MCF 10A (cell line): ENCODE measurements at regions not wholly inside any gene's neighbourhood (a gene's known extent, or its start where the extent isn't known, plus 50 kb on each side); places are given as distances from the start of the nearest gene placed in this dataset.

Experiments used
- BruUV-seq: library from RNA; stranded (reverse); fragments of 400-500 nt; replicated peaks from 2 replicates; lab custom pipeline; 2021; lab: Mats Ljungman, UMichigan
- CTCF ChIA-PET: fragments of 300-600 bp; sonication (Branson Sonifier 250); formaldehyde crosslinking; extraction: SDS; loops from one replicate; lab custom pipeline; 2021; ENCODE audit warnings: antibody characterized with exemption, inconsistent platforms; lab: Yijun Ruan, JAX
- POLR2A ChIA-PET: fragments of 300-600, 350-650 bp; sonication (Branson Sonifier 250); formaldehyde crosslinking; extraction: SDS; loops from one replicate; lab custom pipeline; 2020; ENCODE audit warnings: antibody characterized with exemption, inconsistent platforms; lab: Yijun Ruan, JAX
- DNase-seq: peaks from one replicate; pipeline ENCODE4 v3.0.0-alpha.2; 2018; ENCODE audit not compliant: unreplicated experiment
- H3K27ac Mint-ChIP-seq: one replicate; pipeline ENCODE4 v1.8.0; 2022; ENCODE audit warnings: mild to moderate bottlenecking, low read depth, mixed read lengths; ENCODE audit not compliant: unreplicated experiment
- H3K27me3 Mint-ChIP-seq: one replicate; pipeline ENCODE4 v1.8.0; 2022; ENCODE audit warnings: mixed read lengths; ENCODE audit not compliant: insufficient read depth, unreplicated experiment
- H3K36me3 Mint-ChIP-seq: one replicate; pipeline ENCODE4 v1.8.0; 2022; ENCODE audit warnings: mild to moderate bottlenecking, moderate library complexity, mixed read lengths; ENCODE audit not compliant: insufficient read depth, unreplicated experiment
- H3K4me1 Mint-ChIP-seq: one replicate; pipeline ENCODE4 v1.8.0; 2022; ENCODE audit warnings: mixed read lengths; ENCODE audit not compliant: insufficient read depth, unreplicated experiment
- H3K4me3 Mint-ChIP-seq: one replicate; pipeline ENCODE4 v1.8.0; 2022; ENCODE audit warnings: mild to moderate bottlenecking, moderate library complexity, mixed read lengths; ENCODE audit not compliant: unreplicated experiment
- H3K9me3 Mint-ChIP-seq: one replicate; pipeline ENCODE4 v1.8.0; 2022; ENCODE audit warnings: mixed read lengths; ENCODE audit not compliant: unreplicated experiment
- intact Hi-C: fragments of 100-400 bp; cut with micrococcal nuclease; formaldehyde crosslinking; loops from 2 replicates; pipeline ENCODE4 v1.14.1; 2022
- TF ChIP-seq, protein P1 (sequence below): fragments of 200-600 bp; IDR thresholded peaks from one replicate; pipeline ENCODE4 v1.8.0; 2022; ENCODE audit warnings: antibody characterized with exemption, mild to moderate bottlenecking; ENCODE audit not compliant: unreplicated experiment

DNA sequence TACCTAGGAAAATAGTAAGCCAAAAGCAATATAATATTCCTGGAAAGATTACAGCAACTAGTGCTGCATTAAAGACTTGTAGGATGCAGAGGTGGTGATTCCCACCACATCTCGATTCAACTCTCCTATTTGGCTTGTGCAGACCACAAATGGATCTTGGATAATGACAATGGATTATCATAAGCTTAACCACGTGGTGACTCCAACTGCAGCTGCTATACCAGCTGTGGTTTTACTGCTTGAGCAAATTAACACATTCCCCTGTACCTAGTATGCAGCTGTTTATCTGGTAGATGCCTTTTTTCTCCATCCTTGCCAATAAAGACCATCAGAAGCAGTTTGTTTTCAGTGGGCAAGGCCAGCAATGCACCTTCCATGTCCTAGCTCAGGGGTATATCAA is 542.7 kb upstream of the ADGRL4 start:
- ChIA-PET POLR2A (no interaction called here), CTCF (no interaction called here)
- H3K9me3 Mint-ChIP-seq = no peaks in the 10 kb centered on the region
- H3K36me3 Mint-ChIP-seq = no peaks in the 10 kb centered on the region
- H3K4me3 Mint-ChIP-seq = no peak overlapping the region
- no TSS peak for BruUV-seq
- no peaks in the 10 kb centered on the region for H3K4me1 Mint-ChIP-seq
- TF ChIP-seq, protein P1, sequence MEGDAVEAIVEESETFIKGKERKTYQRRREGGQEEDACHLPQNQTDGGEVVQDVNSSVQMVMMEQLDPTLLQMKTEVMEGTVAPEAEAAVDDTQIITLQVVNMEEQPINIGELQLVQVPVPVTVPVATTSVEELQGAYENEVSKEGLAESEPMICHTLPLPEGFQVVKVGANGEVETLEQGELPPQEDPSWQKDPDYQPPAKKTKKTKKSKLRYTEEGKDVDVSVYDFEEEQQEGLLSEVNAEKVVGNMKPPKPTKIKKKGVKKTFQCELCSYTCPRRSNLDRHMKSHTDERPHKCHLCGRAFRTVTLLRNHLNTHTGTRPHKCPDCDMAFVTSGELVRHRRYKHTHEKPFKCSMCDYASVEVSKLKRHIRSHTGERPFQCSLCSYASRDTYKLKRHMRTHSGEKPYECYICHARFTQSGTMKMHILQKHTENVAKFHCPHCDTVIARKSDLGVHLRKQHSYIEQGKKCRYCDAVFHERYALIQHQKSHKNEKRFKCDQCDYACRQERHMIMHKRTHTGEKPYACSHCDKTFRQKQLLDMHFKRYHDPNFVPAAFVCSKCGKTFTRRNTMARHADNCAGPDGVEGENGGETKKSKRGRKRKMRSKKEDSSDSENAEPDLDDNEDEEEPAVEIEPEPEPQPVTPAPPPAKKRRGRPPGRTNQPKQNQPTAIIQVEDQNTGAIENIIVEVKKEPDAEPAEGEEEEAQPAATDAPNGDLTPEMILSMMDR = no peak
- H3K27ac Mint-ChIP-seq = no peak overlapping the region
- H3K27me3 Mint-ChIP-seq = no peaks in the 10 kb centered on the region
- intact Hi-C loops = no loop called here
- DNase-seq = no peak

DNA sequence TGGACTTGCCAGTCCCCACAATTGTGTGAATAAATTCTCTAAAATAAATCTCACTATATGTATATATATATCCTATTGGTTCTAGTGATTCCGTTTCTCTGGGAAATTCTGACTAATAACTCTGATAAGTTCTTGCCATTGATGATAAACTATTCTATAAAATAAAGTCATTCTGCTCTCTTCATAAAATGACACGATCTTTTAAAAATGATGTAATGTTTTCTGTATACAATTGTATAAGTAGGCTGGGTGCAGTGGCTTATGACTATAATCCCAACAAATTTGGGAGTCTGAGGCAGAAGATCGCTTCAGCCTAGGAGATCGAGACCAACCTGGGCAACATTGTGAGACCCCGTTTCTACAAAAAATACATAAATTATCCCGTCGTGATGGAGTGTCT is 541.0 kb upstream of the ADGRL4 start:
- intact Hi-C loops = no loop called here
- no peaks in the 10 kb centered on the region for H3K4me1 Mint-ChIP-seq
- no peak overlapping the region for H3K4me3 Mint-ChIP-seq
- H3K27ac Mint-ChIP-seq = no peak overlapping the region
- DNase-seq = no peak
- ChIA-PET POLR2A (no interaction called here), CTCF (no interaction called here)
- no TSS peak for BruUV-seq
- no peaks in the 10 kb centered on the region for H3K27me3 Mint-ChIP-seq
- H3K9me3 Mint-ChIP-seq = no peaks in the 10 kb centered on the region
- TF ChIP-seq, protein P1 = no peak
- no peaks in the 10 kb centered on the region for H3K36me3 Mint-ChIP-seq

DNA sequence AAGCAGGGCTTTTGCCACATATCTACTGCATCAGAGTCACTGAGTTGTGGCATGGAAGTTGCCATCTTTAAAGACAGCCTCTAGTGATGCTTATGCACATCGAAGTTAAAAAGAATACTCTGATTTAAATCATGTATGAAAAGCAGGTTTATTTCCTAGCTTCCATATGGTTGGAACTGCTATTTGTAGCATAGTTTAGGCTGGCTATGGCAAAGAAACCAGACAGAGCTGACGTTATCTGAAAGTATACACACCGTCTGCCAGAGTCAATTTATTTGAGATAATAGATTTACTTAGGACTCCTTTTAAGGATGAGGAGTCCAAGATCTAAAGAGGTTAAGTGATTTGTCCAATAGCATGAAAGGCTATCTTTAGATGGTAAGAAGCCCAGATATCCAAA is 536.9 kb upstream of the ADGRL4 start:
- DNase-seq = no peak
- no peaks in the 10 kb centered on the region for H3K4me1 Mint-ChIP-seq
- TF ChIP-seq, protein P1 = no peak
- no peaks in the 10 kb centered on the region for H3K9me3 Mint-ChIP-seq
- no peak overlapping the region for H3K4me3 Mint-ChIP-seq
- no peaks in the 10 kb centered on the region for H3K36me3 Mint-ChIP-seq
- intact Hi-C loops = no loop called here
- H3K27ac Mint-ChIP-seq = no peak overlapping the region
- CTCF ChIA-PET = no interaction called here
- BruUV-seq = no TSS peak
- H3K27me3 Mint-ChIP-seq = no peaks in the 10 kb centered on the region
- POLR2A ChIA-PET = interaction anchor here (2.2 kb wide), 1 partner anchor 11 kb away, joined by 5 read pairs; no protein-coding TSS in a partner anchor

DNA sequence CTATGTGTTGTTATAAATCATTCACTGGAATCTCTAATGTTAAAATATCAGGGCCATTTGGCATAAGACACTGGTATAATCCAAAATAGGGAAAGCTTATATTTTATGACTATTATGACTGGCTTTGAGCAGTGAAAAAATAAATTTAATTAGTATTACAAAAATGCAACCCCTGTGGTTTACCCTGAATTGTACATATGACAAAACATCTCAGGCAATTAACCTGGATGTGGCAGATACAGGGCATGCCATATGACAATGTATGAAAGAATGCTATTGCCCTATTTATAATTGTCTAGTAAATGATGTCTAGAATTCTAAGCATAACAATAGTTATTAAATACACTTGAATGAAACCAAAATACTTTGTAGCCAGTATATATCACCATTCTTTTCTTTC is 532.5 kb upstream of the ADGRL4 start:
- no peaks in the 10 kb centered on the region for H3K36me3 Mint-ChIP-seq

More for the DNA sequence above, 532.5 kb upstream of the ADGRL4 start:
- Mint-ChIP-seq H3K27me3 (no peaks in the 10 kb centered on the region), H3K4me3 (no peak overlapping the region), H3K9me3 (no peaks in the 10 kb centered on the region), H3K27ac (no peak overlapping the region), H3K4me1 (no peaks in the 10 kb centered on the region)
- CTCF ChIA-PET = interaction anchor here (0.6 kb wide), 1 partner anchor 21 kb away, joined by 3 read pairs; no protein-coding TSS in a partner anchor
- no peak for DNase-seq
- intact Hi-C loops = no loop called here
- TF ChIP-seq, protein P1 = no peak
- no TSS peak for BruUV-seq
- POLR2A ChIA-PET = no interaction called here
